ENCODE measurements at regions not wholly inside any gene's neighbourhood (a gene's known extent, or its start where the extent isn't known, plus 50 kb on each side); places are given as distances from the start of the nearest gene placed in this dataset.

GRCh38 chr5:68680366-68680765 lies 413.4 kb upstream of the SLC30A5 start:
- no peaks in the 10 kb centered on the region for H4K20me1 ChIP-seq (ENCODE audit: insufficient read depth)
- TF ChIP-seq EP300 (IDR thresholded peaks at IDR 0.05; ENCODE audit: borderline replicate concordance in 1 of 2, low read depth in 1 of 2, low read length in 1 of 2) = peak in 1 of 2 experiments; percentile 41; a peak in 1 of 4 replicates
- TF ChIP-seq FOXJ3 (CRISPR knock-in tag; IDR thresholded peaks at IDR 0.05) = 0 out of 2 replicates have a peak, but pooled peaks have one; percentile 32
- TF ChIP-seq GATA2 (CRISPR knock-in tag; IDR thresholded peaks at IDR 0.05) = peak; percentile 38; the same call in 1 of the 2 replicates
- no peak for TF ChIP-seq MAX (IDR thresholded peaks at IDR 0.05; ENCODE audit: low read depth)
- no peak for TF ChIP-seq RXRA (IDR thresholded peaks at IDR 0.05; ENCODE audit: borderline replicate concordance, low read depth)
- TF ChIP-seq, protein P1, sequence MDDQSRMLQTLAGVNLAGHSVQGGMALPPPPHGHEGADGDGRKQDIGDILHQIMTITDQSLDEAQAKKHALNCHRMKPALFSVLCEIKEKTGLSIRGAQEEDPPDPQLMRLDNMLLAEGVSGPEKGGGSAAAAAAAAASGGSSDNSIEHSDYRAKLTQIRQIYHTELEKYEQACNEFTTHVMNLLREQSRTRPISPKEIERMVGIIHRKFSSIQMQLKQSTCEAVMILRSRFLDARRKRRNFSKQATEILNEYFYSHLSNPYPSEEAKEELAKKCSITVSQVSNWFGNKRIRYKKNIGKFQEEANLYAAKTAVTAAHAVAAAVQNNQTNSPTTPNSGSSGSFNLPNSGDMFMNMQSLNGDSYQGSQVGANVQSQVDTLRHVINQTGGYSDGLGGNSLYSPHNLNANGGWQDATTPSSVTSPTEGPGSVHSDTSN (IDR thresholded peaks at IDR 0.05) = no peak
- no peak for TF ChIP-seq TAF1 (IDR thresholded peaks at IDR 0.05; ENCODE audit: borderline replicate concordance, low read depth, low read length)
- no peak; the same call in 1 of the 2 replicates for TF ChIP-seq RCOR1 (IDR thresholded peaks at IDR 0.05; ENCODE audit: low read length)
- TF ChIP-seq RAD21 (IDR thresholded peaks at IDR 0.05; ENCODE audit: low read length) = no peak; the same call in 1 of the 2 replicates
- no peak for TF ChIP-seq GABPA (IDR thresholded peaks at IDR 0.05; ENCODE audit: low read depth)
- TF ChIP-seq, protein P2, sequence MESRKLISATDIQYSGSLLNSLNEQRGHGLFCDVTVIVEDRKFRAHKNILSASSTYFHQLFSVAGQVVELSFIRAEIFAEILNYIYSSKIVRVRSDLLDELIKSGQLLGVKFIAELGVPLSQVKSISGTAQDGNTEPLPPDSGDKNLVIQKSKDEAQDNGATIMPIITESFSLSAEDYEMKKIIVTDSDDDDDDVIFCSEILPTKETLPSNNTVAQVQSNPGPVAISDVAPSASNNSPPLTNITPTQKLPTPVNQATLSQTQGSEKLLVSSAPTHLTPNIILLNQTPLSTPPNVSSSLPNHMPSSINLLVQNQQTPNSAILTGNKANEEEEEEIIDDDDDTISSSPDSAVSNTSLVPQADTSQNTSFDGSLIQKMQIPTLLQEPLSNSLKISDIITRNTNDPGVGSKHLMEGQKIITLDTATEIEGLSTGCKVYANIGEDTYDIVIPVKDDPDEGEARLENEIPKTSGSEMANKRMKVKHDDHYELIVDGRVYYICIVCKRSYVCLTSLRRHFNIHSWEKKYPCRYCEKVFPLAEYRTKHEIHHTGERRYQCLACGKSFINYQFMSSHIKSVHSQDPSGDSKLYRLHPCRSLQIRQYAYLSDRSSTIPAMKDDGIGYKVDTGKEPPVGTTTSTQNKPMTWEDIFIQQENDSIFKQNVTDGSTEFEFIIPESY (IDR thresholded peaks at IDR 0.05; ENCODE audit: borderline replicate concordance, low read depth) = no peak
- TF ChIP-seq ELF1 (IDR thresholded peaks at IDR 0.05) = no peak
- no peak for TF ChIP-seq JUND (IDR thresholded peaks at IDR 0.05)
- H3K4me2 ChIP-seq = no peak overlapping the region
- no peaks in the 10 kb centered on the region for H3K79me2 ChIP-seq (ENCODE audit: insufficient read depth)
- CTCF ChIA-PET = interaction anchor here (1.7 kb wide), 1 partner anchor 394 kb away, joined by 6 read pairs; no protein-coding TSS in a partner anchor
- H3F3A ChIP-seq (replicated peaks; ENCODE audit: insufficient read depth) = no peaks in the 10 kb centered on the region
- no peaks in the 10 kb centered on the region for H3K36me3 ChIP-seq (replicated peaks in 1 of 2; ENCODE audit: control insufficient read depth in 1 of 2, insufficient read depth in 2 of 2, low read length in 1 of 2)
- H3K4me3 ChIP-seq (ENCODE audit: low read depth in 2 of 2, low read length in 1 of 2) = no peak overlapping the region
- H3K4me1 ChIP-seq (ENCODE audit: control insufficient read depth in 1 of 2, insufficient read depth in 2 of 2, low read depth in 1 of 2, low read length in 1 of 2) = peaks cover 0 to 16% of the 10 kb centered on the region in 2 experiments; a peak in 2 of 4 replicates
- H3K27ac ChIP-seq (ENCODE audit: low read depth in 2 of 2, low read length in 1 of 2) = peak overlapping the region in 1 of 2 experiments; percentile 70; a peak in 2 of 4 replicates
- DNase-seq = no peak
- no peaks in the 10 kb centered on the region for H3K27me3 ChIP-seq (ENCODE audit: insufficient read depth)
- no peak overlapping the region for H3K9ac ChIP-seq
- H2AFZ ChIP-seq (ENCODE audit: low read depth) = no peak overlapping the region
- POLR2A ChIA-PET = interaction anchor here (0.6 kb wide), 1 partner anchor 31 kb away, joined by 3 read pairs; no protein-coding TSS in a partner anchor
- H3K9me2 ChIP-seq = no peaks in the 10 kb centered on the region
- no peaks in the 10 kb centered on the region for H3K9me3 ChIP-seq

DNA sequence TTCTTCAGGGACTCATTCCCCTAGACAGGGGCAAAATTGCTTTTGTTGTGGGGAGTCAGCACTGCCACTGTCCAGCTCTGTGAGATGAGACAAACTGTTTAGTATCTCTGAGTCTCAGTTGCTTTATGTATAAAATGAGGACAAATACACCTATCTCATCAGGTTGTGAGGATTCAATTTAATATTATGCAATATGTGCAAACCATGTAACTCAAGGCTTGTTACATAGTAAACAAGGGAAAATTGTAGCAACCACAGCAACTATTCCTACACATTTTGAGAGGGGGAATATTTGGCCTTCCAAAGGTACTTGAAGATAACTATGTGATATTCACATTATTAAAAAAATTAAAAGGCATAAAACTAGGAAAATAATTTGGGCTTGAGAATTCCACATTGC lies 411.9 kb upstream of the SLC30A5 start:
- Histone ChIP-seq H3K27ac (ENCODE audit: low read depth in 2 of 2, low read length in 1 of 2) (no peak overlapping the region), H3K27me3 (ENCODE audit: insufficient read depth) (no peaks in the 10 kb centered on the region), H3K9me3 (no peaks in the 10 kb centered on the region), H2AFZ (ENCODE audit: low read depth) (no peak overlapping the region), H3K4me2 (no peak overlapping the region), H3K4me3 (ENCODE audit: low read depth in 2 of 2, low read length in 1 of 2) (no peak overlapping the region), H3K9me2 (no peaks in the 10 kb centered on the region), H3F3A (replicated peaks; ENCODE audit: insufficient read depth) (no peaks in the 10 kb centered on the region), H4K20me1 (ENCODE audit: insufficient read depth) (no peaks in the 10 kb centered on the region), H3K36me3 (replicated peaks in 1 of 2; ENCODE audit: control insufficient read depth in 1 of 2, insufficient read depth in 2 of 2, low read length in 1 of 2) (no peaks in the 10 kb centered on the region), H3K9ac (no peak overlapping the region), H3K4me1 (ENCODE audit: control insufficient read depth in 1 of 2, insufficient read depth in 2 of 2, low read depth in 1 of 2, low read length in 1 of 2) (peaks cover 0 to 16% of the 10 kb centered on the region in 2 experiments; a peak in 2 of 4 replicates), H3K79me2 (ENCODE audit: insufficient read depth) (no peaks in the 10 kb centered on the region)
- DNase-seq = no peak
- ChIA-PET POLR2A (no interaction called here), CTCF (interaction anchor here (0.9 to 1.5 kb wide), 2 partner anchors 8 to 325 kb away, joined by 3 to 4 read pairs; no protein-coding TSS in a partner anchor)
- TF ChIP-seq FOXM1 (IDR thresholded peaks at IDR 0.05; ENCODE audit: low read depth) (no peak), SIN3A (IDR thresholded peaks at IDR 0.05; ENCODE audit: borderline replicate concordance, low read depth, low read length) (no peak), RXRA (IDR thresholded peaks at IDR 0.05; ENCODE audit: borderline replicate concordance, low read depth) (no peak), EP300 (IDR thresholded peaks at IDR 0.05; ENCODE audit: borderline replicate concordance in 1 of 2, low read depth in 1 of 2, low read length in 1 of 2) (no peak), MEF2A (IDR thresholded peaks at IDR 0.05; ENCODE audit: borderline replicate concordance, low read depth) (no peak), MAX (IDR thresholded peaks at IDR 0.05; ENCODE audit: low read depth) (no peak), MXI1 (IDR thresholded peaks at IDR 0.05; ENCODE audit: low read depth, low read length) (no peak), SMC3 (IDR thresholded peaks at IDR 0.05; ENCODE audit: low read depth, low read length) (no peak)
- TF ChIP-seq, protein P1 (IDR thresholded peaks at IDR 0.05) = no peak
- TF ChIP-seq, protein P3, sequence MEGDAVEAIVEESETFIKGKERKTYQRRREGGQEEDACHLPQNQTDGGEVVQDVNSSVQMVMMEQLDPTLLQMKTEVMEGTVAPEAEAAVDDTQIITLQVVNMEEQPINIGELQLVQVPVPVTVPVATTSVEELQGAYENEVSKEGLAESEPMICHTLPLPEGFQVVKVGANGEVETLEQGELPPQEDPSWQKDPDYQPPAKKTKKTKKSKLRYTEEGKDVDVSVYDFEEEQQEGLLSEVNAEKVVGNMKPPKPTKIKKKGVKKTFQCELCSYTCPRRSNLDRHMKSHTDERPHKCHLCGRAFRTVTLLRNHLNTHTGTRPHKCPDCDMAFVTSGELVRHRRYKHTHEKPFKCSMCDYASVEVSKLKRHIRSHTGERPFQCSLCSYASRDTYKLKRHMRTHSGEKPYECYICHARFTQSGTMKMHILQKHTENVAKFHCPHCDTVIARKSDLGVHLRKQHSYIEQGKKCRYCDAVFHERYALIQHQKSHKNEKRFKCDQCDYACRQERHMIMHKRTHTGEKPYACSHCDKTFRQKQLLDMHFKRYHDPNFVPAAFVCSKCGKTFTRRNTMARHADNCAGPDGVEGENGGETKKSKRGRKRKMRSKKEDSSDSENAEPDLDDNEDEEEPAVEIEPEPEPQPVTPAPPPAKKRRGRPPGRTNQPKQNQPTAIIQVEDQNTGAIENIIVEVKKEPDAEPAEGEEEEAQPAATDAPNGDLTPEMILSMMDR (IDR thresholded peaks at IDR 0.05) = no peak
